ENCODE measurements at regions not wholly inside any gene's neighbourhood (a gene's known extent, or its start where the extent isn't known, plus 50 kb on each side); places are given as distances from the start of the nearest gene placed in this dataset.

- H3K4ac ChIP-seq (ENCODE audit: low read depth, low read length), result no peak overlapping the region
- H3K27ac ChIP-seq (ENCODE audit: insufficient read depth, low read length), result no peak overlapping the region
- no peak overlapping the region for H3K23ac ChIP-seq (ENCODE audit: low read depth, low read length)
- H2AFZ ChIP-seq (replicated peaks; ENCODE audit: low read length, poor library complexity), result no peak overlapping the region
- H3K4me1 ChIP-seq (ENCODE audit: control insufficient read depth, insufficient read depth, low read length), result no peaks in the 10 kb centered on the region
- H2BK15ac ChIP-seq (ENCODE audit: low read depth, low read length), result no peak overlapping the region
- ATAC-seq (ENCODE audit: low read depth) (no peak), DNase-seq (no peak)
- in situ Hi-C loops (cut with MboI; ENCODE audit: low sequenced_read_pairs) (no loop called here), dilution Hi-C loops (cut with HindIII; ENCODE audit: low sequenced_read_pairs, unreplicated experiment) (no loop called here), intact Hi-C loops (cut with micrococcal nuclease) (no loop called here)
- no peak overlapping the region for H2BK5ac ChIP-seq (ENCODE audit: low read depth, low read length, poor library complexity, severe bottlenecking)
- H4K8ac ChIP-seq (ENCODE audit: low read depth in 2 of 2, low read length in 2 of 2), result no peak overlapping the region
- POLR2A ChIA-PET (ENCODE audit: unreplicated experiment), result no interaction called here
- no peaks in the 10 kb centered on the region for H3K9me1 ChIP-seq (ENCODE audit: insufficient read depth, low read length)
- H2BK120ac ChIP-seq (ENCODE audit: low read depth, low read length), result no peak overlapping the region
- H3K79me1 ChIP-seq (ENCODE audit: low read depth in 1 of 2, low read length in 2 of 2), result no peaks in the 10 kb centered on the region
- CTCF ChIA-PET, result no interaction called here
- no peaks in the 10 kb centered on the region for H3K27me3 ChIP-seq (ENCODE audit: control insufficient read depth, insufficient read depth, low read length)
- no CpG with 5 or more reads among the region's 2 CpGs for WGBS, 2 experiments (ENCODE audit: extremely low coverage in 2 of 2, insufficient read length in 1 of 2)
- no peak overlapping the region for H3K18ac ChIP-seq (ENCODE audit: low read depth, low read length)
- H2AK9ac ChIP-seq (replicated peaks; ENCODE audit: low read depth, low read length, poor library complexity), result no peak overlapping the region
- no TSS peak for BruUV-seq (replicated peaks)
- TF ChIP-seq FOS (IDR thresholded peaks at IDR 0.05; ENCODE audit: low read depth, low read length) (no peak), MAZ (IDR thresholded peaks at IDR 0.05; ENCODE audit: borderline replicate concordance, low read depth, low read length) (no peak), MAFK (IDR thresholded peaks at IDR 0.05; ENCODE audit: low read depth, low read length) (no peak), CHD1 (IDR thresholded peaks at IDR 0.05; ENCODE audit: low read depth, low read length) (no peak), NFE2L2 (IDR thresholded peaks at IDR 0.05; ENCODE audit: low read depth, low read length) (no peak), MXI1 (IDR thresholded peaks at IDR 0.05; ENCODE audit: borderline replicate concordance, low read depth, low read length) (no peak), SMC3 (IDR thresholded peaks at IDR 0.05; ENCODE audit: low read depth, low read length) (no peak), POLR2A (IDR thresholded peaks at IDR 0.05; ENCODE audit: low read depth, low read length) (no peak), CEBPB (IDR thresholded peaks at IDR 0.05; ENCODE audit: low read depth, low read length) (no peak), CTCF (conservative IDR thresholded peaks at IDR 0.05; ENCODE audit: low read depth, low read length) (no peak), RAD21 (IDR thresholded peaks at IDR 0.05; ENCODE audit: low read length) (no peak), RCOR1 (IDR thresholded peaks at IDR 0.05; ENCODE audit: insufficient replicate concordance, low read length) (no peak), USF2 (IDR thresholded peaks at IDR 0.05; ENCODE audit: low read depth, low read length) (no peak), BHLHE40 (IDR thresholded peaks at IDR 0.05; ENCODE audit: low read depth, low read length) (no peak), RFX5 (IDR thresholded peaks at IDR 0.05; ENCODE audit: low read depth, low read length) (no peak), ELK1 (IDR thresholded peaks at IDR 0.05; ENCODE audit: borderline replicate concordance, low read depth, low read length) (no peak)
- H4K20me1 ChIP-seq (ENCODE audit: insufficient read depth, low read length), result no peaks in the 10 kb centered on the region
- H4K91ac ChIP-seq (ENCODE audit: insufficient read depth, low read depth, low read length), result no peak overlapping the region
- no peak overlapping the region for H3K56ac ChIP-seq (ENCODE audit: extremely low read depth, insufficient read depth, low read length)
- 0 out of 2 replicates have a peak, but pooled peaks cover 3% of the 10 kb centered on the region for H3K9me3 ChIP-seq (ENCODE audit: control insufficient read depth, insufficient read depth, low read length)
- no peak overlapping the region for H3K4me3 ChIP-seq (ENCODE audit: insufficient read depth, low read depth, low read length)
- no peaks in the 10 kb centered on the region for H3K36me3 ChIP-seq (ENCODE audit: control insufficient read depth, insufficient read depth, low read length)
- H2BK20ac ChIP-seq (ENCODE audit: low read depth, low read length), result no peak overlapping the region
- no peak overlapping the region for H3K14ac ChIP-seq (replicated peaks; ENCODE audit: low read depth, low read length)
- H3K9ac ChIP-seq (ENCODE audit: low read depth, low read length), result no peak overlapping the region
- no peak overlapping the region for H3K4me2 ChIP-seq (ENCODE audit: low read depth, low read length)
- no peak overlapping the region for H2AK5ac ChIP-seq (ENCODE audit: low read depth, low read length)
- no peak overlapping the region for H4K5ac ChIP-seq (ENCODE audit: low read depth, low read length)
Measured at GRCh38 chr7:10237306-10237705, 736.4 kb upstream of the PHF14 start.

Data from IMR-90 (cell line).